NCI-H510A (cell line): ENCODE measurements at regions not wholly inside any gene's neighbourhood (a gene's known extent, or its start where the extent isn't known, plus 50 kb on each side); places are given as distances from the start of the nearest gene placed in this dataset.

ENCODE experiments used
- DNase-seq: peaks from one replicate; lab custom pipeline; 2025; lab: John Stamatoyannopoulos, UW

- DNase-seq, result no peak
Observed at GRCh38 chr16:64892835-64893785, 228.8 kb downstream of the CDH11 start.

- DNase-seq, result no peak
Observed at GRCh38 chr16:64889446-64889845, 232.4 kb downstream of the CDH11 start.

- no peak for DNase-seq
Observed at GRCh38 chr16:64887651-64888050, 234.2 kb downstream of the CDH11 start.

- DNase-seq, result no peak
Observed at GRCh38 chr16:64882078-64882784, 239.6 kb downstream of the CDH11 start.

- DNase-seq, result no peak
Observed at GRCh38 chr16:64880994-64881393, 240.9 kb downstream of the CDH11 start.

GRCh38 chr16:64880006-64880405 lies 241.9 kb downstream of the CDH11 start:
- no peak for DNase-seq

GRCh38 chr16:64878940-64879339 lies 242.9 kb downstream of the CDH11 start:
- DNase-seq, result no peak

GRCh38 chr16:64872101-64872500 lies 249.8 kb downstream of the CDH11 start:
- no peak for DNase-seq

- no peak for DNase-seq
Observed at GRCh38 chr16:64870859-64871258, 251.0 kb downstream of the CDH11 start.

- DNase-seq, result no peak
Observed at GRCh38 chr16:64869781-64870180, 252.1 kb downstream of the CDH11 start.

- DNase-seq, result no peak
Observed at GRCh38 chr16:64866021-64866420, 255.8 kb downstream of the CDH11 start.

- no peak for DNase-seq
Observed at GRCh38 chr16:64865069-64865696, 256.7 kb downstream of the CDH11 start.

GRCh38 chr16:64864232-64864809 lies 257.5 kb downstream of the CDH11 start:
- no peak for DNase-seq

GRCh38 chr16:64858076-64858475 lies 263.8 kb downstream of the CDH11 start:
- no peak for DNase-seq

- no peak for DNase-seq
Observed at GRCh38 chr16:64857411-64857810, 264.5 kb downstream of the CDH11 start.

GRCh38 chr16:64853551-64853950 lies 268.3 kb downstream of the CDH11 start:
- no peak for DNase-seq

GRCh38 chr16:64846966-64847365 lies 274.9 kb downstream of the CDH11 start:
- DNase-seq, result no peak

- DNase-seq, result no peak
Observed at GRCh38 chr16:64845071-64845470, 276.8 kb downstream of the CDH11 start.

GRCh38 chr16:64841482-64841881 lies 280.4 kb downstream of the CDH11 start:
- DNase-seq, result no peak

- no peak for DNase-seq
Observed at GRCh38 chr16:64841071-64841470, 280.8 kb downstream of the CDH11 start.

- no peak for DNase-seq
Observed at GRCh38 chr16:64830653-64831052, 291.2 kb downstream of the CDH11 start.

GRCh38 chr16:64829678-64830077 lies 292.2 kb downstream of the CDH11 start:
- no peak for DNase-seq
